ENCODE measurements at regions not wholly inside any gene's neighbourhood (a gene's known extent, or its start where the extent isn't known, plus 50 kb on each side); places are given as distances from the start of the nearest gene placed in this dataset.

GRCh38 chr2:215687149-215688031 lies 251.5 kb upstream of the FN1 start:
- no peak for DNase-seq (ENCODE audit: low spot score)

- DNase-seq (ENCODE audit: low spot score), result no peak
Observed at GRCh38 chr2:215685238-215685990, 249.5 kb upstream of the FN1 start.

GRCh38 chr2:215684448-215685237 lies 248.8 kb upstream of the FN1 start:
- no peak for DNase-seq (ENCODE audit: low spot score)

GRCh38 chr2:215683295-215683694 lies 247.4 kb upstream of the FN1 start:
- DNase-seq (ENCODE audit: low spot score), result no peak

GRCh38 chr2:215681799-215682596 lies 246.1 kb upstream of the FN1 start:
- DNase-seq (ENCODE audit: low spot score), result no peak

GRCh38 chr2:215680605-215681598 lies 245.0 kb upstream of the FN1 start:
- DNase-seq (ENCODE audit: low spot score), result no peak

- DNase-seq (ENCODE audit: low spot score), result no peak
Observed at GRCh38 chr2:215678094-215678493, 242.2 kb upstream of the FN1 start.

- no peak for DNase-seq (ENCODE audit: low spot score)
Observed at GRCh38 chr2:215677481-215677880, 241.6 kb upstream of the FN1 start.

- no peak for DNase-seq (ENCODE audit: low spot score)
Observed at GRCh38 chr2:215672406-215672805, 236.5 kb upstream of the FN1 start.

GRCh38 chr2:215671691-215672090 lies 235.8 kb upstream of the FN1 start:
- DNase-seq (ENCODE audit: low spot score), result no peak

GRCh38 chr2:215671244-215671643 lies 235.4 kb upstream of the FN1 start:
- no peak for DNase-seq (ENCODE audit: low spot score)

GRCh38 chr2:215670396-215670795 lies 234.5 kb upstream of the FN1 start:
- no peak for DNase-seq (ENCODE audit: low spot score)

- DNase-seq (ENCODE audit: low spot score), result no peak
Observed at GRCh38 chr2:215668378-215668775, 232.5 kb upstream of the FN1 start.

- DNase-seq (ENCODE audit: low spot score), result no peak
Observed at GRCh38 chr2:215667585-215668377, 231.9 kb upstream of the FN1 start.

- DNase-seq (ENCODE audit: low spot score), result no peak
Observed at GRCh38 chr2:215664847-215665525, 229.1 kb upstream of the FN1 start.

- no peak for DNase-seq (ENCODE audit: low spot score)
Observed at GRCh38 chr2:215662715-215663114, 226.8 kb upstream of the FN1 start.

GRCh38 chr2:215660687-215661086 lies 224.8 kb upstream of the FN1 start:
- no peak for DNase-seq (ENCODE audit: low spot score)

GRCh38 chr2:215659650-215660049 lies 223.8 kb upstream of the FN1 start:
- no peak for DNase-seq (ENCODE audit: low spot score)

All from NAMALWA (cell line).